H1 (cell line): ENCODE measurements at regions not wholly inside any gene's neighbourhood (a gene's known extent, or its start where the extent isn't known, plus 50 kb on each side); places are given as distances from the start of the nearest gene placed in this dataset.

ENCODE experiments used
- CTCF ChIP-seq, 3 experiments: IDR thresholded peaks; 1 replicate in 2 of 3; 2 replicates in 1 of 3; pipeline versions ENCODE4 v1.5.1 to v1.6.1; 2011; ENCODE audit warnings: low read length in 3 of 3, mild to moderate bottlenecking in 3 of 3, inconsistent platforms in 2 of 3, low read depth in 1 of 3, moderate library complexity in 1 of 3; ENCODE audit not compliant: insufficient read depth in 1 of 3; ENCODE audit errors: control extremely low read depth in 1 of 3
- EGR1 ChIP-seq: IDR thresholded peaks from 2 replicates; pipeline ENCODE4 v1.6.1; 2011; ENCODE audit warnings: low read depth, low read length, borderline replicate concordance
- EZH2 ChIP-seq: fragments of 200-600 bp; sonication (generic); IDR thresholded peaks from 2 replicates; pipeline ENCODE4 v1.7.1; 2012; ENCODE audit warnings: low read depth, mild to moderate bottlenecking, moderate library complexity, low read length, inconsistent platforms; ENCODE audit not compliant: severe bottlenecking
- FOSL1 ChIP-seq: IDR thresholded peaks from 2 replicates; pipeline ENCODE4 v1.6.1; 2011; ENCODE audit warnings: mild to moderate bottlenecking, low read depth, low read length, moderate library complexity; ENCODE audit not compliant: insufficient read depth
- HDAC2 ChIP-seq, 2 experiments: fragments of 300-600 bp in 1 of 2; sonication (generic) in 1 of 2; IDR thresholded peaks; 2 replicates each; pipeline ENCODE4 v1.6.1; 2011 to 2012; ENCODE audit warnings: low read depth in 2 of 2, low read length in 2 of 2, mild to moderate bottlenecking in 2 of 2, moderate library complexity in 2 of 2, borderline replicate concordance in 1 of 2, inconsistent platforms in 1 of 2
- JUND ChIP-seq: IDR thresholded peaks from 2 replicates; pipeline ENCODE4 v1.6.1; 2011; ENCODE audit warnings: mild to moderate bottlenecking, improper control_type of control experiment, low read length
- POLR2AphosphoS5 ChIP-seq: IDR thresholded peaks from 2 replicates; pipeline ENCODE4 v1.6.1; 2011; ENCODE audit warnings: low read depth, low read length
- RXRA ChIP-seq: IDR thresholded peaks from 2 replicates; pipeline ENCODE4 v1.6.1; 2011; ENCODE audit warnings: low read depth, mild to moderate bottlenecking, low read length, moderate library complexity; ENCODE audit not compliant: insufficient read depth
- SP2 ChIP-seq: IDR thresholded peaks from 2 replicates; pipeline ENCODE4 v1.6.1; 2012; ENCODE audit warnings: mild to moderate bottlenecking, low read length, inconsistent platforms
- TAF1 ChIP-seq: IDR thresholded peaks from 2 replicates; pipeline ENCODE4 v1.6.1; 2011; ENCODE audit warnings: mild to moderate bottlenecking, low read depth, low read length
- TBP ChIP-seq: IDR thresholded peaks from 2 replicates; pipeline ENCODE4 v1.6.1; 2011; ENCODE audit warnings: low read depth, low read length, improper control_type of control experiment

DNA sequence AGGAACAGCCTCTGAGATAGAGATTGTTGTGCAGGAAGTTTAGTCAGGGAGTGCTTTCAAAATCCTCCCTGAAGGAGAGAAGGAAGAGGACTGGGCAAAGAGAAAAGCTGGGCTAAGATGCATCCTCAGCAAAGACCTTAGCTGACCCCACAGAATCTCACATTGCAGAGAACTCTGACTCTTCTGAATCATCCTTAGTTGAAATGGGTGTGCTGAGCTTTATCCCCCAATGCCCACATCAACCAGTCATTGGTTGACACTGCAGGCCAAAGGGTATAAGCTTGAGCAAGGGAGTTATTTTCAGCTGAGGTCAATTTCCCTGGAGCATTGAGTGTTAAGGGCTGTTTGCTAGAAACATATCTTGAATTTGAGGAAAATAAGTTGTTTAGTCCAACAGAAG lies 732.2 kb downstream of the CBLN4 start:
- TF ChIP-seq POLR2AphosphoS5 (no peak), JUND (no peak), FOSL1 (no peak), EGR1 (no peak), EZH2 (no peak), HDAC2 (IDR thresholded peaks at IDR 0.05; ENCODE audit: borderline replicate concordance in 1 of 2, low read depth in 2 of 2, low read length in 2 of 2) (no peak), SP2 (no peak), CTCF (IDR thresholded peaks at IDR 0.05; ENCODE audit: control extremely low read depth in 1 of 3, insufficient read depth in 1 of 3, low read depth in 1 of 3, low read length in 3 of 3) (no peak), TBP (no peak), RXRA (no peak), TAF1 (no peak)
